ENCODE measurements at regions not wholly inside any gene's neighbourhood (a gene's known extent, or its start where the extent isn't known, plus 50 kb on each side); places are given as distances from the start of the nearest gene placed in this dataset.

DNA sequence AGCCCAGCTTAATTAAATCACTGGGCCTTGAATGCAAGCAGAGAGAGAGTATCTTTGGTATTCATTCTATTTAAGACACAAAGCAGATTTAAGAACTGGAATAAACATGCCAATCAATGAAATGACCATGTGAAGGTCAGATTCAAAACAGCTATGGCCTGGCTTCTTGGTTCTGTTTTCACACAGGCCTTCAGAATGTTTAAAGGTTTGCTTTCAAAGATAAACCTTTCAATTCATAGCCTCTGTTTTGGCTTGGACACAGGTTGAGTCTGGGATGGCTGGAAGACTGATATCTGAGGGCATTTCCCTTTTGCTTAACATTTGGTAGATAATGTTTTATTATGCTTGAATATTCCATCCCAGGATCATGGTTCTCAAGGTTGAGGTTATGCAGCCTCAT lies 244.4 kb upstream of the KBTBD8 start:
- DNase-seq = no peak

DNA sequence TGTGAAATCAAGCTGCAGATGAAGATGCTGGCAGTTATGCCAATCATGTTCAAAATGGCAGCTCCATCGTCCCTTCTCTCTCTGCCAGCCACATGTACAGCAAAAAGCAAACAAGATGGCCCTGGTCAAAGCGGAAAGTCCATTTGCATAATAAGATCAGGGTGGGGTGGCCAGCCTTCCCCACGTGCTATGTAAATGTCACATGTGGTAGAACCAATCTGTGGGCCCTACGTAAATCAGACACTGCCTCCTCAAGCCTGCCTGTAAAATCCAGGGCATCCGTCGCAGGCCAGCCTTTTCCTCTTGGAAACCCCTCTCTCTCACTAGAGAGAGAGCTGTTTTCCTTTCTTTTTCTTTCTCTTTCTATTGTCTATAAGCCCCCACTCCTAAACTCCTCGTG lies 243.5 kb upstream of the KBTBD8 start:
- no peak for DNase-seq

DNA sequence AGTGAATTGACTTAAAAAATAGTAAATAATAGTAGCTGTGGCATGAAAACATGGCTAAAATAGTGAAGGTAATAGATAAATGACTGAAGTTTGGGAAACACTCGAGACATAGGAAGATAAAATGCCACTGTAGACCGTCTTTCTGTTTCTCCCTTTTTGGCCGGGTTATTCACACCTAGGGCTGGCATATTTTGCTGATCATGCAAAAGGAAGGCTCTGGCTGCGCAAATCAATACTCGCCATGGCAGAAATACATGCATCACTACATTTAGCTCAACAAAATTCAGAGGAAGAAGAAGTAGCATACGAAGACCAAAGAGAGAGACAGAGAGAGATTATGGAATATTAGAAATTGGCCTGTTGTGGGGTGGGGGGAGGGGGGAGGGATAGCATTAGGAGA lies 242.2 kb upstream of the KBTBD8 start:
- no peak for DNase-seq

- no peak for DNase-seq
Observed at GRCh38 chr3:66756468-66757036, 241.6 kb upstream of the KBTBD8 start.

DNA sequence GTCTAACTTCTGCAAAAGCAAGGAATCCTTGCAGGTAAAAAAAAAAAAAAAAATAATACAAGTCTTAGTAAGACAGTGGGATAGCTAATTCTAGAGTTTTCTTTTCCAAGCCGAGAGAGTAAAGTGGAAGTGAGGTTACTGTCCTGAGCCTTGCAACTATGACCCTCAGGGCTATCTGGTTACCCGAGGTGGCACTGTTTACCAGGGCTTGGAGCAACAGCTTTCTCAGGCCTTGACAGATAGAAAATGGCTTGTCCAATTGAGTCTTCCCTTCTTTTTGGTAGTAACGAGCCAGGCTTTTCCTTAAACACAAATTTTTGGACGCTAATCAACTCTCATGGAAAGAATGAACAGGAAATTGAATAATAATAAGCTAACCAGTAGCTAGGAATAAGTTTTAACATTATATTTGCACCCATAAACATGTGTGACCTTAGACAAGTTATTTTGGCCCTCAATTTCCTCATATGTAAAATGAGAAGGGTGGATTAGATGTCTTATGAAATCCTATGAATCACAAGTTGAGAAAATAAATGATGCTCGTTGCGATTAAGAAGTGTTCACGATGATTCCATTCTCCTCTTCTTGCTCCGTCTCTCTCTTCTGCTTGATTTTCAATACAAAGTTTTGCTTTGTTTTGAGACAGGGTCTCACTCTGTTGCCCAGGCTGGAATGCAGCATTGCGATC lies 236.9 kb upstream of the KBTBD8 start:
- DNase-seq = no peak

DNA sequence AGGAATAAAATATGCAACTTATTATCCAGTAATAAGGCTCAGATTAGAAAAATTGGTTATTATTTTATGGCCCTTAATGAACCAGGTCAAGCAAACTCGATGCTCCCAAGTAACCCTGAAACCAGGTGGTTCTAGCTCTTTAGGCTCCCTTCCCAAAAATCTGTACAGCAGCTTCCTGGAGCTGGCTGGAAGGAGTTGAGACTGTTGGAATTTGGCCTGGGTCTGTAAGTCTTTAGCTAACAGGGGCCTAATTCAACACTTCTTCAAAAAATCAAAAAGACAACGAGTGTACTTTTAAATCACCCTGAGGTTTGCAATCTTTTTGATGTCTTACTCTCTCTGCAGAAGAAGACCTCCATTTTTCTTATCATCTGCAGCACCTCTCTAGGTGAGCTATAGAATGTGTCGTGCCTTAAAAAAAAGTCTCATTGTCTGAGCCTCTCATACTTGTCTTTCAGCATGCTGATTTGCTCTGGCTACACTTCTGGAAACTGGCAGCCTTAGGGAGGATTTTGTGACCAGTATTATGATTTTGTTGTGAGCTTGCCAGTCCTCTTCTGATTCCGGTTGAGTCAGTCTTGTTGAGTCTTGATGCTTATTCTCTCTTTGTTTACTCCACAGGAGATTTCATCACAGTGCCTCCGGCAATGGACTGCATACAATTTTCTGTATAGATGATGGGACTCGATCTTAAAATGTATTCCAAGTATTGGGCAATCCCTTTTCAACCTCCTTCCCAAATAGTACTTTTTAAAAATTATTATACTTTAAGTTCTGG lies 235.0 kb upstream of the KBTBD8 start:
- DNase-seq = no peak

DNA sequence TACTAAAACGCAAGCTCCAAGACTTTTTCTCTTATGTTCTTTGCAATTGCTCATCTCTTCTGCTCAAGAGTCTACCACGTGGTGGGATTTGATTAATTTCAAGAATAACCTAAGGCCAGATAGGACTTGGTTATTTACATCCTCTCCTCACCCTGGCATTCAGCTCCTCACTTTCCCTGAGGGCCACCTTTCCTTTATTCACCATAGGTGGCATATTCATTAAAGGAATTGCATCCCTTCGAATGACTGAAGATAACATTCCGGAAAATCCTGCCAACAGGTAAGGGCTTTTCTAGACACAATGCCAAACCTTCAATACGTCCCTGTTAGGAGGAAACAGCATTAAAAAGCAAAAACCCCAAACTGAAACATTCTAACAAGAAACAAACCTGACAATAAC lies 220.0 kb upstream of the KBTBD8 start:
- no peak for DNase-seq

- DNase-seq = no peak
Observed at GRCh38 chr3:66778777-66779176, 219.3 kb upstream of the KBTBD8 start.

GRCh38 chr3:66785191-66785909 lies 212.8 kb upstream of the KBTBD8 start:
- no peak for DNase-seq

GRCh38 chr3:66789580-66790237 lies 208.4 kb upstream of the KBTBD8 start:
- DNase-seq = no peak

GRCh38 chr3:66792086-66792485 lies 206.0 kb upstream of the KBTBD8 start:
- DNase-seq = no peak

- no peak for DNase-seq
Observed at GRCh38 chr3:66795365-66795764, 202.7 kb upstream of the KBTBD8 start.

- DNase-seq = no peak
Observed at GRCh38 chr3:66796343-66796742, 201.8 kb upstream of the KBTBD8 start.

- DNase-seq = no peak
Observed at GRCh38 chr3:66797889-66798560, 200.1 kb upstream of the KBTBD8 start.

DNA sequence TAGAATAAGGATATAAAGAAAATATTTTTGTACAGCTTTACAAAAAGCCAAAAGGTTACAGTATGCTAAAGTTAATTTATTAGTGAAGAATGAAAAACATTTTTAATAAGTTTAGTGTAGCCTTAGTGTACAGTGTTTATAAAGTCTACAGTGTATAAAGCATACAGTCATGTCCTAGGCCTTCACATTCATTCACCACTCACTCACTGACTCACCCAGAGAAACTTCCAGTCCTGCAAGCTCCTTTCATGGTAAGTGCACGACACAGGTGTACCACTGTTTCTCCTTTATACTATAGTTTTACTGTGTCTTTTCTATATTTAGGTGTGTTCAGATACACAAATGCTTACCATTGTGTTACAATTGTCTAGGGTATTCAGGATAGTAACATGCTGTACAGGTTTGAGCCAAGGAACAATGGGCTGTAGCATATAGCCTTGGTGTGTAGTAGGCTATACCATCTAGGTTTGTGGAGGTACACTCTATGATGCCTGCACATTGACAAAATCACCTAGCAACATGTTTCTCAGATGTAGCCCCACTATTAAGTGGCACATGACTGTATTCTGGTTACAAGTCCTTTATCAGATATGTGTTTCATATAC lies 197.1 kb upstream of the KBTBD8 start:
- DNase-seq = no peak

DNA sequence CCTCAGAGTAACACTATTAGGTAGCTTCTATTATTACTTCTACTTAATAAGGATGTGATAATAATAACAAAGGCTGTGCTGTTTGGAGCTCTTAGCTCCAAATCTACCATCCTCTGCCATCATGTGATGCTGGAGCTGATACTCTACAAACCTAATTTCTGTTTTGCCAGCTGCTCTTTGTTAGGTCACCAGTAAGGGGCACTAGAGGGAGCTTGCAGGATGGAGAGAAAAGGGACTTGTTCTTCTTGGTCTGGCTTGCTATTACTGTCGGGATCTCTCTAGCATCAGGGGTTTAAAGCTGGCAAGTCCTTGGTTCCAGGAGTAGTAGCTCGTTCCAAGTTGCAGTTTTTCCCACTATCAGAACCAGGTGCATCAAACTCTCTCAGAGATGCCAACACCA lies 194.9 kb upstream of the KBTBD8 start:
- DNase-seq = no peak

DNA sequence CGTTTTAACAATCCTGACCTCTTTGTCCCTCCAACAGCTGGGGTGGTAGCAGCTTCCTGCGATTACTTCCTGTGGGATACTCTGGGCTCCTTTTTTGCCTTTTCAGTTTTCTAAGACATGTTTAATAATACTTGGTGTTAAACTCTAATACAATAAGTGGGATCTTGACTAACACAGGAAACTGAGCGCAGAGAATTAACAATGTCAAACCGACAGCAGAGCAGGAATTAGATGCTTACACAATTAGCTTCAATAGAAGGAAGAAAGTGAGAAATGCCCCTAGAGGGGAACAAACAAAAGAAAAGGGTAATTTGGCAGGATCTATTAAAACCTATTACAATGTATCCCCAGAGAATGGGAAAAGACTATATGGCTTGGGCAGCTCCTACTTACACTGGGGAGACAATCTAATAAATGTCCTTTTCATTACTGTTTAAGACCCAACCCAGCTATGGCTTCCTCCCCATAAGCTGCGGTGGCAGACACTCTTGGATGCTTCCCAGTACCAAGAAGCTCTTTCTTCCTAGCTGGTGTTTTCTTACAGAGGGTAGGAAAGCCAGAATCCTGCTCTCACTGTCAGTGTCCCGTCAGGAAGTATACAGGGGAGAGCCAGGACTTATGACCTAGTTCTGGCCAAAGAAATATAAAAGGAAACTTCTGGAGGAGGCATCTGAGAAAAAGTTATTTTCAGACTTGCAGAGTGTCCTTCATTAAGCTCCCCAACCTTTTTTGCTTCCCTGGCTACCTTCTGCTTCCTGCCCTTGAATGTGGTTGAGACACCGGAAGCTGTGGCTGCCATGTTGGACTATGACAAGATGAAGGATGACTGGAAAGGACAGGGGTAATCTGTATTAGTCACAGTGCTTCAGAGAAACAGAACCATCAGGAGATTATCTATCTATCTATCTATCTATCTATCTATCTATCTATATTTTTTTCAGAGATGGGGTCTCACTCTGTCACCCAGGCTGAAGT lies 194.1 kb upstream of the KBTBD8 start:
- no peak for DNase-seq

- peak; percentile 37 to 68 for DNase-seq
Observed at GRCh38 chr3:66808891-66809594, 189.1 kb upstream of the KBTBD8 start.

DNA sequence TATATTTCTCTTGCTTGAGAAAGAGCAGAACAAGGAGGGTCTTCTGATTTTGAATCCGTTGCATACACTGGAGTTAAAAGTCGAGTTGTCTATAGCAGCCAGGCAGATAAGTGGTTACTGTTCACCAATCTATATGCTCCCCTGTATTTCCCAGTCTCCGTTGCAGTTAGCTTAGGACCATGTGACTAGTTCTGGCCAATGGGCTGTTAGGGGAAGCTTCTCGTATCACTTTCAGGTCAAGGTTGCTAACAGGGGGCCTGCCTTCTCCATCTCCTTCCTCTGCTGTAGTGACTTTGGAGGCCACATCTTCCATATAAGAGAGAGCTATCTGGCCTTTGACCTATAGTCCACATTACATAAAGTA lies 188.5 kb upstream of the KBTBD8 start:
- no peak for DNase-seq

- no peak for DNase-seq
Observed at GRCh38 chr3:66812136-66812535, 186.0 kb upstream of the KBTBD8 start.

Measured in NCI-H524 (cell line).